ENCODE measurements at regions not wholly inside any gene's neighbourhood (a gene's known extent, or its start where the extent isn't known, plus 50 kb on each side); places are given as distances from the start of the nearest gene placed in this dataset.

DNA sequence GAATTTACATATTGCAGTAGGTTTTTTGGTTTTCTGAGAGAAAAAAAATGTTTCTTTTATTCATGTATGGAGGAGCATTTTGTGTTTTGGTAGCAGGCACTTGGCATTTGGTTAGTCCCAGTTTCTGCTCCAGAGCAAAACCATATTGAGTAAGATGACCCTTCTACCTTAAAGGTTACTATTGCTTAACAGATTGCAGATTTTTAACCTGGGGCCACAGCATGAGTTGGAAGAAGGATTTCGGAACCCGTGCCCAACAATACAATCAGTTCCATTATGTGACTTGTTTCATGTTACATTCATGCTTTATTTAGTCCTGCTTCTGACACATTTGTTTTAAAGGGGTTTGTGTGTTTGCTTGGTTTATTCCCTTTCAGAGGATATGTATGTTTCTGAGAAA lies 496.3 kb downstream of the TFAP2B start:
- TF ChIP-seq, protein P1, sequence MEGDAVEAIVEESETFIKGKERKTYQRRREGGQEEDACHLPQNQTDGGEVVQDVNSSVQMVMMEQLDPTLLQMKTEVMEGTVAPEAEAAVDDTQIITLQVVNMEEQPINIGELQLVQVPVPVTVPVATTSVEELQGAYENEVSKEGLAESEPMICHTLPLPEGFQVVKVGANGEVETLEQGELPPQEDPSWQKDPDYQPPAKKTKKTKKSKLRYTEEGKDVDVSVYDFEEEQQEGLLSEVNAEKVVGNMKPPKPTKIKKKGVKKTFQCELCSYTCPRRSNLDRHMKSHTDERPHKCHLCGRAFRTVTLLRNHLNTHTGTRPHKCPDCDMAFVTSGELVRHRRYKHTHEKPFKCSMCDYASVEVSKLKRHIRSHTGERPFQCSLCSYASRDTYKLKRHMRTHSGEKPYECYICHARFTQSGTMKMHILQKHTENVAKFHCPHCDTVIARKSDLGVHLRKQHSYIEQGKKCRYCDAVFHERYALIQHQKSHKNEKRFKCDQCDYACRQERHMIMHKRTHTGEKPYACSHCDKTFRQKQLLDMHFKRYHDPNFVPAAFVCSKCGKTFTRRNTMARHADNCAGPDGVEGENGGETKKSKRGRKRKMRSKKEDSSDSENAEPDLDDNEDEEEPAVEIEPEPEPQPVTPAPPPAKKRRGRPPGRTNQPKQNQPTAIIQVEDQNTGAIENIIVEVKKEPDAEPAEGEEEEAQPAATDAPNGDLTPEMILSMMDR (IDR thresholded peaks at IDR 0.05), result no peak
- TF ChIP-seq POLR2A (IDR thresholded peaks at IDR 0.05; ENCODE audit: low read depth), result no peak
- no peak for TF ChIP-seq POLR2AphosphoS5 (IDR thresholded peaks at IDR 0.05)
- no peak for TF ChIP-seq EP300 (IDR thresholded peaks at IDR 0.05)
